GM12864 (cell line): ENCODE measurements at regions not wholly inside any gene's neighbourhood (a gene's known extent, or its start where the extent isn't known, plus 50 kb on each side); places are given as distances from the start of the nearest gene placed in this dataset.

Experiments used
- DNase-seq: peaks from one replicate; pipeline ENCODE4 v3.0.0-alpha.2; 2011; ENCODE audit warnings: low read depth
- H3K4me3 ChIP-seq: 2 replicates; pipeline ENCODE4 v1.5.1; 2011; ENCODE audit warnings: mild to moderate bottlenecking, low read depth, low read length, control low read depth
- CTCF ChIP-seq: IDR thresholded peaks from 2 replicates; pipeline ENCODE4 v1.5.1; 2011; ENCODE audit warnings: low read depth, mild to moderate bottlenecking, moderate library complexity, low read length, control low read depth, inconsistent platforms; ENCODE audit errors: missing control alignments

GRCh38 chr7:15929411-15929810 is 242.9 kb upstream of the MEOX2 start:
- H3K4me3 ChIP-seq: no peak overlapping the region
- no peak for TF ChIP-seq CTCF

GRCh38 chr7:15925608-15926007 is 239.1 kb upstream of the MEOX2 start:
- no peak overlapping the region for H3K4me3 ChIP-seq
- TF ChIP-seq CTCF: no peak
- no peak for DNase-seq

More at GRCh38 chr7:15929411-15929810, 242.9 kb upstream of the MEOX2 start:
- no peak for DNase-seq

- TF ChIP-seq CTCF: no peak
- DNase-seq: no peak
- H3K4me3 ChIP-seq: no peak overlapping the region
Measured at GRCh38 chr7:15924910-15925309, 238.4 kb upstream of the MEOX2 start.

GRCh38 chr7:15922002-15922401 is 235.5 kb upstream of the MEOX2 start:
- no peak for TF ChIP-seq CTCF
- no peak overlapping the region for H3K4me3 ChIP-seq
- DNase-seq: no peak

GRCh38 chr7:15921576-15921975 is 235.1 kb upstream of the MEOX2 start:
- DNase-seq: no peak
- H3K4me3 ChIP-seq: no peak overlapping the region
- TF ChIP-seq CTCF: no peak

- H3K4me3 ChIP-seq: no peak overlapping the region
- no peak for TF ChIP-seq CTCF
- DNase-seq: no peak
Measured at GRCh38 chr7:15920953-15921352, 234.5 kb upstream of the MEOX2 start.

- DNase-seq: no peak
- H3K4me3 ChIP-seq: no peak overlapping the region
- no peak for TF ChIP-seq CTCF
Measured at GRCh38 chr7:15916681-15917380, 230.3 kb upstream of the MEOX2 start.
